Endothelial cell of umbilical vein (primary cell): ENCODE measurements at regions not wholly inside any gene's neighbourhood (a gene's known extent, or its start where the extent isn't known, plus 50 kb on each side); places are given as distances from the start of the nearest gene placed in this dataset.

Experiments
- EZH2 ChIP-seq: IDR thresholded peaks from 2 replicates; pipeline ENCODE4 v1.6.1; 2012; ENCODE audit warnings: borderline replicate concordance, low read depth, mild to moderate bottlenecking, moderate library complexity, low read length, inconsistent platforms; ENCODE audit not compliant: severe bottlenecking
- JUN ChIP-seq: IDR thresholded peaks from 2 replicates; pipeline ENCODE4 v1.6.1; 2011; ENCODE audit warnings: borderline replicate concordance, low read depth; ENCODE audit not compliant: insufficient read length, insufficient read depth
- TF ChIP-seq, protein P1 (sequence below), 2 donors: IDR thresholded peaks; 1 replicate in 1 of 2; 2 replicates in 1 of 2; pipeline ENCODE4 v1.5.1; 2011; ENCODE audit warnings: low read length in 2 of 2, mild to moderate bottlenecking in 2 of 2, moderate library complexity in 2 of 2, control low read depth in 1 of 2, inconsistent platforms in 1 of 2, low read depth in 1 of 2; ENCODE audit not compliant: insufficient read depth in 1 of 2; ENCODE audit errors: extremely low read depth in 1 of 2

DNA sequence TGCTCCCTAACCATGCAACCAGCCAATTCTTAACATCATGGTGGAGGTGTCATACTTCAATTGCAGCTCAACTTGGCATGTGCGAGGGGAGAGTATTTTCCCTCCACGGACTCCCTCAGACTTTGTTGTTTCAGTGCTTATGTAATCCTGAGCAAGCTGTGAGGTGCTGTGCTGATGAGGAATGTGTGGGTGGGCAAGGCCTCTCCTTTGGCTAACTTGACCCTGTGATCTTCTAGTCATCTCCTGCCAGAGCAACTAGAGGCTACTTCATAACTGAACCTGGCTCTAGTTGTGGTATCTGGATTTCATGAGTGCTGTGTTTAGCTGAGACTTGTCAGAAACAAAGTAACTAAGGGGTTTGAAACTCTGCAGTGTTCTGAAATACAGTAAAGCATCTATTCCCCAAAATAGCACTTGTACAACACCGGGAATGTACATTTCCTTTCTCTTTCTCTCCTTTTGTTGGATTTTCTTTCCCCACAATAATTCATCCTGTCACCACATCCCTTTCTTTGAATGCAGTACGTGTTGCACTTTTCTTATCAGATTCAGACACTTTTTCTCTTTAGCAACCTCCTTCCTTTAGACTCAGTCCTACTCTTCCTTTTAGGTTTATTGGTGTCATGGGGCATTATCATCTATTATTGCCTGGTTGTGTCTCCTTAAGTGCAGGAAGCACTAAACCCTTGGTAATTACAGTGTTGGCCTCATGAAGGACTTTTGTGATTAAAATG, 415.2 kb upstream of the NR3C2 start:
- TF ChIP-seq, protein P1, sequence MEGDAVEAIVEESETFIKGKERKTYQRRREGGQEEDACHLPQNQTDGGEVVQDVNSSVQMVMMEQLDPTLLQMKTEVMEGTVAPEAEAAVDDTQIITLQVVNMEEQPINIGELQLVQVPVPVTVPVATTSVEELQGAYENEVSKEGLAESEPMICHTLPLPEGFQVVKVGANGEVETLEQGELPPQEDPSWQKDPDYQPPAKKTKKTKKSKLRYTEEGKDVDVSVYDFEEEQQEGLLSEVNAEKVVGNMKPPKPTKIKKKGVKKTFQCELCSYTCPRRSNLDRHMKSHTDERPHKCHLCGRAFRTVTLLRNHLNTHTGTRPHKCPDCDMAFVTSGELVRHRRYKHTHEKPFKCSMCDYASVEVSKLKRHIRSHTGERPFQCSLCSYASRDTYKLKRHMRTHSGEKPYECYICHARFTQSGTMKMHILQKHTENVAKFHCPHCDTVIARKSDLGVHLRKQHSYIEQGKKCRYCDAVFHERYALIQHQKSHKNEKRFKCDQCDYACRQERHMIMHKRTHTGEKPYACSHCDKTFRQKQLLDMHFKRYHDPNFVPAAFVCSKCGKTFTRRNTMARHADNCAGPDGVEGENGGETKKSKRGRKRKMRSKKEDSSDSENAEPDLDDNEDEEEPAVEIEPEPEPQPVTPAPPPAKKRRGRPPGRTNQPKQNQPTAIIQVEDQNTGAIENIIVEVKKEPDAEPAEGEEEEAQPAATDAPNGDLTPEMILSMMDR (IDR thresholded peaks at IDR 0.05; ENCODE audit: extremely low read depth in 1 of 2, insufficient read depth in 1 of 2, low read depth in 1 of 2, low read length in 2 of 2) = no peak
- TF ChIP-seq EZH2 = no peak
- TF ChIP-seq JUN = no peak
